Lung (tissue), 11 donors: ENCODE measurements at regions not wholly inside any gene's neighbourhood (a gene's known extent, or its start where the extent isn't known, plus 50 kb on each side); places are given as distances from the start of the nearest gene placed in this dataset.

Experiments
- ATAC-seq: fragments of 200-7000 bp; cut with Tn5 transposase; one replicate; pipeline ENCODE4 v1.9.1; 2020; ENCODE audit warnings: moderate number of reproducible peaks; ENCODE audit not compliant: insufficient read depth, low FRiP score
- DNase-seq, 3 donors: peaks; one replicate each; pipeline ENCODE4 v3.0.0-alpha.2; 2013 to 2017
- H3K27ac ChIP-seq, 2 donors: one replicate each; pipeline ENCODE4 v1.5.1; 2013; ENCODE audit warnings: mild to moderate bottlenecking in 2 of 2, moderate library complexity in 2 of 2, control low read depth in 1 of 2, inconsistent platforms in 1 of 2, low read depth in 1 of 2, low read length in 1 of 2
- H3K27me3 ChIP-seq, 3 donors: one replicate each; pipeline ENCODE4 v1.5.1; 2013; ENCODE audit warnings: low read length in 2 of 3; ENCODE audit not compliant: control insufficient read depth in 3 of 3, insufficient read depth in 3 of 3
- H3K36me3 ChIP-seq, 4 donors: one replicate each; pipeline ENCODE4 v1.5.1; 2013; ENCODE audit warnings: low read length in 4 of 4, mild to moderate bottlenecking in 1 of 4, moderate library complexity in 1 of 4; ENCODE audit not compliant: control insufficient read depth in 4 of 4, insufficient read depth in 4 of 4
- H3K4me1 ChIP-seq, 5 donors: one replicate each; pipeline ENCODE4 v1.5.1; 2013; ENCODE audit warnings: low read length in 5 of 5, mild to moderate bottlenecking in 2 of 5, moderate library complexity in 1 of 5; ENCODE audit not compliant: control insufficient read depth in 5 of 5, insufficient read depth in 5 of 5
- H3K4me3 ChIP-seq: one replicate; pipeline ENCODE4 v1.5.1; 2013; ENCODE audit warnings: mild to moderate bottlenecking, control low read depth, moderate library complexity
- H3K9ac ChIP-seq, 2 donors: one replicate each; pipeline ENCODE4 v1.5.1; 2013; ENCODE audit warnings: low read length in 2 of 2, control low read depth in 1 of 2; ENCODE audit not compliant: insufficient read depth in 1 of 2
- H3K9me3 ChIP-seq, 4 donors: one replicate each; pipeline ENCODE4 v1.5.1; 2013; ENCODE audit warnings: low read length in 3 of 4, mild to moderate bottlenecking in 1 of 4, moderate library complexity in 1 of 4; ENCODE audit not compliant: control insufficient read depth in 4 of 4, insufficient read depth in 3 of 4
- WGBS, 2 donors: extraction: QIAGEN DNeasy Blood & Tissue Kit; methylation state at CpG; one replicate each; pipeline ENCODE4 v1.1.7; 2013; 5-methylcytosine and 5-hydroxymethylcytosine counted together
- TF ChIP-seq, protein P1 (sequence below): IDR thresholded peaks from 2 replicates; pipeline ENCODE4 v1.5.1; 2012; ENCODE audit warnings: mild to moderate bottlenecking; ENCODE audit errors: control extremely low read depth, extremely low read depth
- donor health status: control.
- donor health status: control.
- donor health status: Bipolar disorder and iron deficiency.
- donor health status: healthy.
- donor health status: DM: yes; HTN: yes; CAD: no.

DNA sequence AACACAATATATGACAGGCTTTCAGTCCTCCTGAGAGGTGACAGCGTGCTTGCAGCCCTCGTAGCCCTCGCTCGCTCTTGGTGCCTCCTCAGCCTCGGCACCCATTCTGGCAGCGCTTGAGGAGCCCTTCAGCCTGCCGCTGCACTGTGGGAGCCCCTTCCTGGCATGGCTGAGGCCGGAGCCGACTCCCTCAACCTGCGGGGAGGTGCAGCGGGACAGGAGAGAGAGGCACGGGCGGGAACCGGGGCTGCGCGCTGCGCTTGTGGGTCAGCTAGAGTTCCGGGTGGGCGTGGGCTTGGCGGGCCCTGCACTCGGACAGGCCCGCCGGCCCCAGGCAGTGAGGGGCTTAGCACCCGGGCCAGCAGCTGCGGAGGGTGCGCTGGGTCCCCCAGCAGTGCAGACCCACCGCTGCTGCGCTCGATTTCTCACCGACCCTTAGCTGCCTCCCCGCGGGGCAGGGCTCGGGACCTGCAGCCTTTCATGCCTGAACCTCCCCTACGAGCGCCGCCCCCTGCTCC lies 60.4 kb upstream of the HRH1 start:
- Histone ChIP-seq H3K9ac (no peak overlapping the region), H3K27me3 (peaks cover 0 to 21% (median 5%) of the 10 kb centered on the region in 3 donors), H3K36me3 (no peaks in the 10 kb centered on the region), H3K9me3 (peaks cover 0 to 4% (median 0%) of the 10 kb centered on the region in 4 donors), H3K4me1 (peaks cover 0 to 9% (median 0%) of the 10 kb centered on the region in 5 donors), H3K27ac (no peak overlapping the region), H3K4me3 (no peak overlapping the region)
- ATAC-seq (no peak), DNase-seq (no peak)
- TF ChIP-seq, protein P1, sequence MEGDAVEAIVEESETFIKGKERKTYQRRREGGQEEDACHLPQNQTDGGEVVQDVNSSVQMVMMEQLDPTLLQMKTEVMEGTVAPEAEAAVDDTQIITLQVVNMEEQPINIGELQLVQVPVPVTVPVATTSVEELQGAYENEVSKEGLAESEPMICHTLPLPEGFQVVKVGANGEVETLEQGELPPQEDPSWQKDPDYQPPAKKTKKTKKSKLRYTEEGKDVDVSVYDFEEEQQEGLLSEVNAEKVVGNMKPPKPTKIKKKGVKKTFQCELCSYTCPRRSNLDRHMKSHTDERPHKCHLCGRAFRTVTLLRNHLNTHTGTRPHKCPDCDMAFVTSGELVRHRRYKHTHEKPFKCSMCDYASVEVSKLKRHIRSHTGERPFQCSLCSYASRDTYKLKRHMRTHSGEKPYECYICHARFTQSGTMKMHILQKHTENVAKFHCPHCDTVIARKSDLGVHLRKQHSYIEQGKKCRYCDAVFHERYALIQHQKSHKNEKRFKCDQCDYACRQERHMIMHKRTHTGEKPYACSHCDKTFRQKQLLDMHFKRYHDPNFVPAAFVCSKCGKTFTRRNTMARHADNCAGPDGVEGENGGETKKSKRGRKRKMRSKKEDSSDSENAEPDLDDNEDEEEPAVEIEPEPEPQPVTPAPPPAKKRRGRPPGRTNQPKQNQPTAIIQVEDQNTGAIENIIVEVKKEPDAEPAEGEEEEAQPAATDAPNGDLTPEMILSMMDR, result no peak
- 95 to 96% methylated on average over 31 to 36 of the region's 36 CpGs for WGBS, 2 donors

DNA sequence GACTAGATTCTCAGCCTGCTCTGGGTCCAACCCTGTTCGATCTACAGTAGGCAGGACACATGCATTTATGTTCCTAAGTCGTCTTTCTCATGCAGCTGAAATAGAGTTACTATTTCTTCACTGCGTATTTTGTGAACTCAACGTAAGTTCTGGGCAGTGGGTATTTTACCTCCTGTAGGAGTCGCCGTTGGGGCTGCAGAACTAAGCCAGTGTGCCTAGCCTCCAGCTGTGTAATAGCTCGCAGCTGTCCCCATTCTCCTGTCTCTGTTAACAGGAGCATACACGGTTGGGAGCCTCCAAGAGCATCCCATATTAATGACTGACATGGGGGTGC lies 58.4 kb upstream of the HRH1 start:
- 75 to 81% methylated on average over 8 of the region's 8 CpGs for WGBS, 2 donors
- Histone ChIP-seq H3K4me1 (peaks cover 0 to 9% (median 0%) of the 10 kb centered on the region in 5 donors), H3K36me3 (no peaks in the 10 kb centered on the region), H3K4me3 (no peak overlapping the region), H3K9me3 (peaks cover 0 to 4% (median 0%) of the 10 kb centered on the region in 4 donors), H3K27ac (no peak overlapping the region), H3K27me3 (peaks cover 0 to 26% (median 5%) of the 10 kb centered on the region in 3 donors), H3K9ac (no peak overlapping the region)
- TF ChIP-seq, protein P1, result no peak
- ATAC-seq, result no peak
- no peak for DNase-seq

DNA sequence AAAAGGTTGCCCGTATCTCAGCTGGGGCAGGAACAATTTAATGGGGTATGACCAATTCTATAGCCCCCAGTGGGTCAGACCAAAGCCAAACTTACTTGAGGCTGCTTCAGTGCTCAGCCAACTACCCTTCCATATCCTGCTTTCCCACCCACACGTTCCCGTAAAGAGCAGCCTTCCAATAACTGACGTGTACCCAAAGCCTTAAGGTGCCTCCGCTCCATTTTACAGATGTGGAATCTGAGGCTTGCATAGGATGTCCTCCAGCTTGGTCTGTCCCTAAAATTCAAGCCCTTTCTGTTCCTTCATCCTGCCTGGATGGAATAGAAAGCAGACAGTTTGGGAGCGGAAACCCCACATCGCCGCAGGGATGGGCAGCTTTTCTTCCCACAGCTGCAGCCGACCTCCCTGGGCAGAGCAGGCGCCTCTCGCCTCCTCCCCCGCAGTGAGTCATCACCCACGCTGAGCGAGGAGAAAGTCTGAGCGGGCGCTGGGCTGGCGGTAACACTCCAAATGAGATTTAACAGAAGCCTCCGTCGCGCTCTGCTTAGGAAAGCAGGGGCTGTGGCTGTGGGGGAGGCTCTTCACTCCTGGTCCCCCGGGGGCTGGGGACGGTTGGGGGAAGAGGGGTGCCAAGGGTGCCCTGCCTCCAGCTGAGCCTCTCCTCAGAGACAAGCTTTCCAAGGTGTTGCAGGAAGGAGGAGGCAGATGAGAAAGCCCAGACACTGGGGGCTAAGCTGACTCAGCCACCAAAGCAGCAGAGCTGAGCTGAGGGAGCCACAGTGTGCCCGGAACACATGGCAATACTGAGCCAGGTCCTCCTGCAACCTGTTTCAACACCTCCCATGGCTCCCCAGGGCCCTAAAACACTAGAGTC lies 57.8 kb upstream of the HRH1 start:
- Histone ChIP-seq H3K9ac (no peak overlapping the region), H3K27me3 (peaks cover 0 to 26% (median 5%) of the 10 kb centered on the region in 3 donors), H3K9me3 (peaks cover 0 to 4% (median 0%) of the 10 kb centered on the region in 4 donors), H3K27ac (no peak overlapping the region), H3K36me3 (no peaks in the 10 kb centered on the region), H3K4me1 (peaks cover 0 to 3% (median 0%) of the 10 kb centered on the region in 5 donors), H3K4me3 (no peak overlapping the region)
- DNase-seq, result peak; percentile 21 to 58 (median 47)
- peak; percentile 95 for ATAC-seq
- TF ChIP-seq, protein P1, result no peak
- 14 to 16% methylated on average over 23 of the region's 23 CpGs for WGBS, 2 donors
